Heart left ventricle (tissue), 13 donors: ENCODE measurements at regions not wholly inside any gene's neighbourhood (a gene's known extent, or its start where the extent isn't known, plus 50 kb on each side); places are given as distances from the start of the nearest gene placed in this dataset.

Source experiments
- POLR2A ChIP-seq, 2 donors: fragments of 450-650 bp; IDR thresholded peaks; one replicate each; pipeline ENCODE4 v1.6.1; 2017; ENCODE audit warnings: antibody characterized with exemption in 2 of 2, mild to moderate bottlenecking in 2 of 2, moderate library complexity in 2 of 2
- TF ChIP-seq, protein P1 (sequence below), 12 donors: fragments of 200-600 bp; sonication (generic) in 4 of 12; IDR thresholded peaks; one replicate each; pipeline versions ENCODE4 v1.5.0 to v1.8.0; 2018 to 2022; ENCODE audit warnings: antibody characterized with exemption in 12 of 12, mild to moderate bottlenecking in 5 of 12
- donor health status: ischemic (EF 13 %, LVEDD 7.1; RV severe dilation, severe dysfunction).
- donor health status: DM: no; HTN: yes; CAD: no.
- donor health status: DM: no; HTN: no; CAD: no.
- donor health status: ischemic (EF 25% LVEDD 6.9; RV normal size, moderate dysfunction).
- donor health status: ischemic (EF 25% LVEDD 5.7; RV mildly dilated, moderate dysfunction).
- donor health status: ischemic (EF 35%, LVEDD 5.7; RV mildly dilated, moderate dysfunction).
- donor health status: nonischemic (EF 11% LVEDD 7.7; RV severe dilation, severe dysfunction).
- donor health status: DM: yes; HTN: yes; CAD: no.
- donor health status: PGD.
- donor health status: ischemic (EF 29% LVEDD 5.4; RV normal size, mild dysfunction).
- donor health status: nonischemic (EF 23%, LVEDD 6.1; RV moderate dilation, normal function).

DNA sequence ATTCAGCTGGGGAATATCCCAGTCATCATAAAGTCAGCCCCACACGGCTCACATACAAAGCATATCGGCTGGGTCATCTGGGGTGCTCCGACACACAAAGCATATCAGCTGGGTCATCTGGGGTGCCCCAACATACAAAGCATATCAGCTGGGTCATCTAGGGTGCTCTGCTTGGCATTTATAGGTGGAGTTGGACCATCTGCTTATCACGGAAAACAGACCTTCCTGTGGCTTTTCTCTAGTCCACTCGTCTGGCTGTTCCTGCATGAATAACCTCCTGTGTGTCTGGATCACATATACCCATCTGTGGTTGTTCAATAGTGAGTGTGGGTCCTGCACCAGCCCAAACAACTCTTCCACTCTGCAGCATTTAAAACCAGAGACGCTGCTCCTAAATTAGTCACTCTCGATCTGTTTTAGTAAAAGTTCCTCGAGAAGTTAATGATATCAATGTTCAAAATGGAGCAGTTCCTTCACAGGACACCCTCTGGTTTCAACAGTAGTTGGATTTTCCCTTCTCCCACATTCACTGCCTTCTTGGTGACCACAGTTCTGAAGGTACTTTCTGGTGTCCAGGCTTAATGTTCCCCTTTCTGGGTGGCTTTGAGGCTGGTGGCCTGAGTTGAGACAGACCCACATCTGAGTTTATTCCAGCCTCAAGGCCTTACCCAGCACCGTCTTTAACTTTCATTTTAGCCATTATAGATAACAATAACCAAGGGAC lies 70.0 kb upstream of the FRG1 start:
- TF ChIP-seq, protein P1, sequence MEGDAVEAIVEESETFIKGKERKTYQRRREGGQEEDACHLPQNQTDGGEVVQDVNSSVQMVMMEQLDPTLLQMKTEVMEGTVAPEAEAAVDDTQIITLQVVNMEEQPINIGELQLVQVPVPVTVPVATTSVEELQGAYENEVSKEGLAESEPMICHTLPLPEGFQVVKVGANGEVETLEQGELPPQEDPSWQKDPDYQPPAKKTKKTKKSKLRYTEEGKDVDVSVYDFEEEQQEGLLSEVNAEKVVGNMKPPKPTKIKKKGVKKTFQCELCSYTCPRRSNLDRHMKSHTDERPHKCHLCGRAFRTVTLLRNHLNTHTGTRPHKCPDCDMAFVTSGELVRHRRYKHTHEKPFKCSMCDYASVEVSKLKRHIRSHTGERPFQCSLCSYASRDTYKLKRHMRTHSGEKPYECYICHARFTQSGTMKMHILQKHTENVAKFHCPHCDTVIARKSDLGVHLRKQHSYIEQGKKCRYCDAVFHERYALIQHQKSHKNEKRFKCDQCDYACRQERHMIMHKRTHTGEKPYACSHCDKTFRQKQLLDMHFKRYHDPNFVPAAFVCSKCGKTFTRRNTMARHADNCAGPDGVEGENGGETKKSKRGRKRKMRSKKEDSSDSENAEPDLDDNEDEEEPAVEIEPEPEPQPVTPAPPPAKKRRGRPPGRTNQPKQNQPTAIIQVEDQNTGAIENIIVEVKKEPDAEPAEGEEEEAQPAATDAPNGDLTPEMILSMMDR (IDR thresholded peaks at IDR 0.05): no peak
- no peak for TF ChIP-seq POLR2A (IDR thresholded peaks at IDR 0.05)
